GM23338 (cell line): ENCODE measurements at regions not wholly inside any gene's neighbourhood (a gene's known extent, or its start where the extent isn't known, plus 50 kb on each side); places are given as distances from the start of the nearest gene placed in this dataset.

Source experiments
- ATAC-seq: fragments of 200-7000 bp; cut with Tn5 transposase; 3 replicates; pipeline ENCODE4 v1.9.1; 2020
- DNase-seq: peaks from one replicate; pipeline ENCODE4 v3.0.0-alpha.2; 2015; ENCODE audit warnings: low spot score
- H2AFZ ChIP-seq: fragments of 200-600 bp; sonication (generic); 2 replicates; pipeline ENCODE4 v1.8.0; 2016; ENCODE audit warnings: antibody characterized with exemption, mild to moderate bottlenecking, moderate library complexity
- H3F3A ChIP-seq: fragments of 200-600 bp; sonication (generic); replicated peaks from 2 replicates; pipeline ENCODE4 v1.8.0; 2017; ENCODE audit warnings: antibody characterized with exemption, mixed run types, low read depth
- H3K27ac ChIP-seq: fragments of 200-600 bp; sonication (generic); 2 replicates; pipeline ENCODE4 v1.6.1; 2016; ENCODE audit warnings: low read depth
- H3K27me3 ChIP-seq: fragments of 200-600 bp; sonication (generic); 2 replicates; pipeline ENCODE4 v1.8.0; 2016; ENCODE audit warnings: mild to moderate bottlenecking, mixed run types, moderate library complexity; ENCODE audit not compliant: insufficient read depth
- H3K36me3 ChIP-seq: fragments of 200-600 bp; sonication (generic); 2 replicates; pipeline ENCODE4 v1.8.0; 2016; ENCODE audit warnings: mild to moderate bottlenecking; ENCODE audit not compliant: insufficient read depth
- H3K4me1 ChIP-seq: fragments of 200-600 bp; sonication (generic); 2 replicates; pipeline ENCODE4 v1.8.0; 2016; ENCODE audit warnings: mild to moderate bottlenecking, moderate library complexity; ENCODE audit not compliant: insufficient read depth
- H3K4me2 ChIP-seq: fragments of 200-600 bp; sonication (generic); 2 replicates; pipeline ENCODE4 v1.7.1; 2017; ENCODE audit warnings: mixed run types
- H3K4me3 ChIP-seq: fragments of 200-600 bp; sonication (generic); 2 replicates; pipeline ENCODE4 v1.6.1; 2016; ENCODE audit warnings: mixed run types
- H3K79me2 ChIP-seq: fragments of 200-600 bp; sonication (generic); replicated peaks from 2 replicates; pipeline ENCODE4 v1.8.0; 2017; ENCODE audit warnings: mild to moderate bottlenecking; ENCODE audit not compliant: insufficient read depth
- H3K9me2 ChIP-seq: fragments of 200-600 bp; sonication (generic); 2 replicates; pipeline ENCODE4 v1.8.0; 2017; ENCODE audit not compliant: insufficient read depth
- H4K20me1 ChIP-seq: fragments of 200-600 bp; sonication (generic); replicated peaks from 2 replicates; pipeline ENCODE4 v1.8.0; 2017; ENCODE audit warnings: mild to moderate bottlenecking; ENCODE audit not compliant: insufficient read depth
- H3K27ac Mint-ChIP-seq: 2 replicates; pipeline ENCODE4 v1.8.0; 2020; ENCODE audit warnings: inconsistent platforms, mild to moderate bottlenecking, moderate library complexity, mixed read lengths
- H3K27me3 Mint-ChIP-seq: 3 replicates; pipeline ENCODE4 v1.8.0; 2022; ENCODE audit warnings: low read depth, mild to moderate bottlenecking, moderate library complexity, mixed read lengths, inconsistent platforms; ENCODE audit not compliant: insufficient read depth, poor library complexity
- H3K36me3 Mint-ChIP-seq: 3 replicates; pipeline ENCODE4 v1.8.0; 2021; ENCODE audit warnings: low read depth, mild to moderate bottlenecking, inconsistent platforms, moderate library complexity, mixed read lengths
- H3K4me1 Mint-ChIP-seq: 3 replicates; pipeline ENCODE4 v1.8.0; 2020; ENCODE audit warnings: mild to moderate bottlenecking, inconsistent platforms, mixed read lengths
- H3K4me3 Mint-ChIP-seq: 3 replicates; pipeline ENCODE4 v1.8.0; 2021; ENCODE audit warnings: moderate library complexity, mild to moderate bottlenecking, inconsistent platforms, mixed read lengths
- H3K9me3 Mint-ChIP-seq: 3 replicates; pipeline ENCODE4 v1.8.0; 2020; ENCODE audit warnings: moderate library complexity, mild to moderate bottlenecking, inconsistent platforms, mixed read lengths
- EZH2 ChIP-seq: fragments of 200-600 bp; sonication (generic); IDR thresholded peaks from one replicate; pipeline ENCODE4 v1.8.0; 2017; ENCODE audit warnings: antibody characterized with exemption, mild to moderate bottlenecking, low read depth; ENCODE audit not compliant: unreplicated experiment
- EZH2phosphoT487 ChIP-seq: fragments of 200-600 bp; sonication (generic); IDR thresholded peaks from one replicate; pipeline ENCODE4 v1.8.1; 2018; ENCODE audit warnings: antibody characterized with exemption; ENCODE audit not compliant: unreplicated experiment
- JUNB ChIP-seq: IDR thresholded peaks from one replicate; pipeline ENCODE4 v1.6.1; 2016; ENCODE audit warnings: antibody characterized with exemption; ENCODE audit not compliant: unreplicated experiment
- NANOG ChIP-seq: IDR thresholded peaks from 2 replicates; pipeline ENCODE4 v1.6.1; 2016; ENCODE audit warnings: antibody characterized with exemption, borderline replicate concordance
- STAT1 ChIP-seq: IDR thresholded peaks from one replicate; pipeline ENCODE4 v1.6.1; 2016; ENCODE audit warnings: antibody characterized with exemption; ENCODE audit not compliant: unreplicated experiment
- ZNF114 ChIP-seq: fragments of 250-450 bp; sonication (Bioruptor Pico); IDR thresholded peaks from 2 replicates; pipeline ENCODE4 v1.5.0; 2020; ENCODE audit warnings: mild to moderate bottlenecking, moderate library complexity
- ZNF331 ChIP-seq: fragments of 250-450 bp; sonication (Bioruptor Pico); IDR thresholded peaks from 2 replicates; pipeline ENCODE4 v1.5.0; 2020; ENCODE audit warnings: low read depth, mild to moderate bottlenecking, moderate library complexity
- TF ChIP-seq, protein P1 (sequence below): fragments of 250-450 bp; sonication (Bioruptor Pico); IDR thresholded peaks from 2 replicates; pipeline ENCODE4 v1.5.0; 2020; ENCODE audit warnings: mild to moderate bottlenecking, moderate library complexity
- TF ChIP-seq, protein P2 (sequence below): IDR thresholded peaks from one replicate; pipeline ENCODE4 v1.6.1; 2018; ENCODE audit warnings: antibody characterized with exemption; ENCODE audit not compliant: unreplicated experiment
- TF ChIP-seq, protein P3 (sequence below), 2 experiments: fragments of 200-600 bp in 1 of 2; sonication (generic) in 1 of 2; conservative IDR thresholded peaks; 2 replicates each; pipeline versions ENCODE4 v1.5.1 to v1.6.1; 2016 to 2017; ENCODE audit warnings: antibody characterized with exemption in 2 of 2, low read depth in 2 of 2, mild to moderate bottlenecking in 2 of 2, moderate library complexity in 1 of 2
- TF ChIP-seq, protein P4 (sequence below): IDR thresholded peaks from 2 replicates; pipeline ENCODE4 v1.6.1; 2016; ENCODE audit warnings: antibody characterized with exemption

DNA sequence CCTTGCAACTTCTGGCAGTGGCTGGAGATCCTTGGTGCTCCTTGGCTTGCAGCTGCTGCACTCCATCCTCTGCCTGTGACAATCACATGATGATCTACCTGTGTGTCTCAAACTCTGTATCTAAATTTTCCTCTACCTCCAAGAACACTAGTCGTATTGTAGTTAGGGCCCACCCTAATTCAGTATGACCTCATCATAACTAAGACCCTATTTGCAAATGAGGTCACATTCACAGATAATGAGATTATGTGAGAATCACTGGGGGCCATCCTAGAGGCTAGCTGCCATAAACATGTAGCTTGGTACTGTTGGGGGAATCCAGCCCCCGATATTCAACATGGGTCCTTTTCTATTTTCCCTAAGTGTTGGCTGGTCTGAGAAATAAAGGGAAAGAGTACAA is 183.0 kb upstream of the SMLR1 start:
- TF ChIP-seq NANOG (no peak), EZH2 (no peak), ZNF114 (CRISPR knock-in tag) (no peak), EZH2phosphoT487 (no peak), JUNB (no peak), ZNF331 (no peak), STAT1 (no peak)
- TF ChIP-seq, protein P1, sequence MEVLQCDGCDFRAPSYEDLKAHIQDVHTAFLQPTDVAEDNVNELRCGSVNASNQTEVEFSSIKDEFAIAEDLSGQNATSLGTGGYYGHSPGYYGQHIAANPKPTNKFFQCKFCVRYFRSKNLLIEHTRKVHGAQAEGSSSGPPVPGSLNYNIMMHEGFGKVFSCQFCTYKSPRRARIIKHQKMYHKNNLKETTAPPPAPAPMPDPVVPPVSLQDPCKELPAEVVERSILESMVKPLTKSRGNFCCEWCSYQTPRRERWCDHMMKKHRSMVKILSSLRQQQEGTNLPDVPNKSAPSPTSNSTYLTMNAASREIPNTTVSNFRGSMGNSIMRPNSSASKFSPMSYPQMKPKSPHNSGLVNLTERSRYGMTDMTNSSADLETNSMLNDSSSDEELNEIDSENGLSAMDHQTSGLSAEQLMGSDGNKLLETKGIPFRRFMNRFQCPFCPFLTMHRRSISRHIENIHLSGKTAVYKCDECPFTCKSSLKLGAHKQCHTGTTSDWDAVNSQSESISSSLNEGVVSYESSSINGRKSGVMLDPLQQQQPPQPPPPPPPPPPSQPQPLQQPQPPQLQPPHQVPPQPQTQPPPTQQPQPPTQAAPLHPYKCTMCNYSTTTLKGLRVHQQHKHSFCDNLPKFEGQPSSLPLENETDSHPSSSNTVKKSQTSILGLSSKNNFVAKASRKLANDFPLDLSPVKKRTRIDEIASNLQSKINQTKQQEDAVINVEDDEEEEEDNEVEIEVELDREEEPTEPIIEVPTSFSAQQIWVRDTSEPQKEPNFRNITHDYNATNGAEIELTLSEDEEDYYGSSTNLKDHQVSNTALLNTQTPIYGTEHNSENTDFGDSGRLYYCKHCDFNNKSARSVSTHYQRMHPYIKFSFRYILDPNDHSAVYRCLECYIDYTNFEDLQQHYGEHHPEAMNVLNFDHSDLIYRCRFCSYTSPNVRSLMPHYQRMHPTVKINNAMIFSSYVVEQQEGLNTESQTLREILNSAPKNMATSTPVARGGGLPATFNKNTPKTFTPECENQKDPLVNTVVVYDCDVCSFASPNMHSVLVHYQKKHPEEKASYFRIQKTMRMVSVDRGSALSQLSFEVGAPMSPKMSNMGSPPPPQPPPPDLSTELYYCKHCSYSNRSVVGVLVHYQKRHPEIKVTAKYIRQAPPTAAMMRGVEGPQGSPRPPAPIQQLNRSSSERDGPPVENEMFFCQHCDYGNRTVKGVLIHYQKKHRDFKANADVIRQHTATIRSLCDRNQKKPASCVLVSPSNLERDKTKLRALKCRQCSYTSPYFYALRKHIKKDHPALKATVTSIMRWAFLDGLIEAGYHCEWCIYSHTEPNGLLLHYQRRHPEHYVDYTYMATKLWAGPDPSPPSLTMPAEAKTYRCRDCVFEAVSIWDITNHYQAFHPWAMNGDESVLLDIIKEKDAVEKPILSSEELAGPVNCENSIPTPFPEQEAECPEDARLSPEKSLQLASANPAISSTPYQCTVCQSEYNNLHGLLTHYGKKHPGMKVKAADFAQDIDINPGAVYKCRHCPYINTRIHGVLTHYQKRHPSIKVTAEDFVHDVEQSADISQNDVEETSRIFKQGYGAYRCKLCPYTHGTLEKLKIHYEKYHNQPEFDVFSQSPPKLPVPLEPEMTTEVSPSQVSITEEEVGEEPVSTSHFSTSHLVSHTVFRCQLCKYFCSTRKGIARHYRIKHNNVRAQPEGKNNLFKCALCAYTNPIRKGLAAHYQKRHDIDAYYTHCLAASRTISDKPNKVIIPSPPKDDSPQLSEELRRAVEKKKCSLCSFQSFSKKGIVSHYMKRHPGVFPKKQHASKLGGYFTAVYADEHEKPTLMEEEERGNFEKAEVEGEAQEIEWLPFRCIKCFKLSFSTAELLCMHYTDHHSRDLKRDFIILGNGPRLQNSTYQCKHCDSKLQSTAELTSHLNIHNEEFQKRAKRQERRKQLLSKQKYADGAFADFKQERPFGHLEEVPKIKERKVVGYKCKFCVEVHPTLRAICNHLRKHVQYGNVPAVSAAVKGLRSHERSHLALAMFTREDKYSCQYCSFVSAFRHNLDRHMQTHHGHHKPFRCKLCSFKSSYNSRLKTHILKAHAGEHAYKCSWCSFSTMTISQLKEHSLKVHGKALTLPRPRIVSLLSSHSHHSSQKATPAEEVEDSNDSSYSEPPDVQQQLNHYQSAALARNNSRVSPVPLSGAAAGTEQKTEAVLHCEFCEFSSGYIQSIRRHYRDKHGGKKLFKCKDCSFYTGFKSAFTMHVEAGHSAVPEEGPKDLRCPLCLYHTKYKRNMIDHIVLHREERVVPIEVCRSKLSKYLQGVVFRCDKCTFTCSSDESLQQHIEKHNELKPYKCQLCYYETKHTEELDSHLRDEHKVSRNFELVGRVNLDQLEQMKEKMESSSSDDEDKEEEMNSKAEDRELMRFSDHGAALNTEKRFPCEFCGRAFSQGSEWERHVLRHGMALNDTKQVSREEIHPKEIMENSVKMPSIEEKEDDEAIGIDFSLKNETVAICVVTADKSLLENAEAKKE (CRISPR knock-in tag), result no peak
- TF ChIP-seq, protein P2, sequence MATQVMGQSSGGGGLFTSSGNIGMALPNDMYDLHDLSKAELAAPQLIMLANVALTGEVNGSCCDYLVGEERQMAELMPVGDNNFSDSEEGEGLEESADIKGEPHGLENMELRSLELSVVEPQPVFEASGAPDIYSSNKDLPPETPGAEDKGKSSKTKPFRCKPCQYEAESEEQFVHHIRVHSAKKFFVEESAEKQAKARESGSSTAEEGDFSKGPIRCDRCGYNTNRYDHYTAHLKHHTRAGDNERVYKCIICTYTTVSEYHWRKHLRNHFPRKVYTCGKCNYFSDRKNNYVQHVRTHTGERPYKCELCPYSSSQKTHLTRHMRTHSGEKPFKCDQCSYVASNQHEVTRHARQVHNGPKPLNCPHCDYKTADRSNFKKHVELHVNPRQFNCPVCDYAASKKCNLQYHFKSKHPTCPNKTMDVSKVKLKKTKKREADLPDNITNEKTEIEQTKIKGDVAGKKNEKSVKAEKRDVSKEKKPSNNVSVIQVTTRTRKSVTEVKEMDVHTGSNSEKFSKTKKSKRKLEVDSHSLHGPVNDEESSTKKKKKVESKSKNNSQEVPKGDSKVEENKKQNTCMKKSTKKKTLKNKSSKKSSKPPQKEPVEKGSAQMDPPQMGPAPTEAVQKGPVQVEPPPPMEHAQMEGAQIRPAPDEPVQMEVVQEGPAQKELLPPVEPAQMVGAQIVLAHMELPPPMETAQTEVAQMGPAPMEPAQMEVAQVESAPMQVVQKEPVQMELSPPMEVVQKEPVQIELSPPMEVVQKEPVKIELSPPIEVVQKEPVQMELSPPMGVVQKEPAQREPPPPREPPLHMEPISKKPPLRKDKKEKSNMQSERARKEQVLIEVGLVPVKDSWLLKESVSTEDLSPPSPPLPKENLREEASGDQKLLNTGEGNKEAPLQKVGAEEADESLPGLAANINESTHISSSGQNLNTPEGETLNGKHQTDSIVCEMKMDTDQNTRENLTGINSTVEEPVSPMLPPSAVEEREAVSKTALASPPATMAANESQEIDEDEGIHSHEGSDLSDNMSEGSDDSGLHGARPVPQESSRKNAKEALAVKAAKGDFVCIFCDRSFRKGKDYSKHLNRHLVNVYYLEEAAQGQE, result no peak
- TF ChIP-seq, protein P3, sequence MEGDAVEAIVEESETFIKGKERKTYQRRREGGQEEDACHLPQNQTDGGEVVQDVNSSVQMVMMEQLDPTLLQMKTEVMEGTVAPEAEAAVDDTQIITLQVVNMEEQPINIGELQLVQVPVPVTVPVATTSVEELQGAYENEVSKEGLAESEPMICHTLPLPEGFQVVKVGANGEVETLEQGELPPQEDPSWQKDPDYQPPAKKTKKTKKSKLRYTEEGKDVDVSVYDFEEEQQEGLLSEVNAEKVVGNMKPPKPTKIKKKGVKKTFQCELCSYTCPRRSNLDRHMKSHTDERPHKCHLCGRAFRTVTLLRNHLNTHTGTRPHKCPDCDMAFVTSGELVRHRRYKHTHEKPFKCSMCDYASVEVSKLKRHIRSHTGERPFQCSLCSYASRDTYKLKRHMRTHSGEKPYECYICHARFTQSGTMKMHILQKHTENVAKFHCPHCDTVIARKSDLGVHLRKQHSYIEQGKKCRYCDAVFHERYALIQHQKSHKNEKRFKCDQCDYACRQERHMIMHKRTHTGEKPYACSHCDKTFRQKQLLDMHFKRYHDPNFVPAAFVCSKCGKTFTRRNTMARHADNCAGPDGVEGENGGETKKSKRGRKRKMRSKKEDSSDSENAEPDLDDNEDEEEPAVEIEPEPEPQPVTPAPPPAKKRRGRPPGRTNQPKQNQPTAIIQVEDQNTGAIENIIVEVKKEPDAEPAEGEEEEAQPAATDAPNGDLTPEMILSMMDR (conservative IDR thresholded peaks at IDR 0.05; ENCODE audit: low read depth in 2 of 2), result no peak
- TF ChIP-seq, protein P4, sequence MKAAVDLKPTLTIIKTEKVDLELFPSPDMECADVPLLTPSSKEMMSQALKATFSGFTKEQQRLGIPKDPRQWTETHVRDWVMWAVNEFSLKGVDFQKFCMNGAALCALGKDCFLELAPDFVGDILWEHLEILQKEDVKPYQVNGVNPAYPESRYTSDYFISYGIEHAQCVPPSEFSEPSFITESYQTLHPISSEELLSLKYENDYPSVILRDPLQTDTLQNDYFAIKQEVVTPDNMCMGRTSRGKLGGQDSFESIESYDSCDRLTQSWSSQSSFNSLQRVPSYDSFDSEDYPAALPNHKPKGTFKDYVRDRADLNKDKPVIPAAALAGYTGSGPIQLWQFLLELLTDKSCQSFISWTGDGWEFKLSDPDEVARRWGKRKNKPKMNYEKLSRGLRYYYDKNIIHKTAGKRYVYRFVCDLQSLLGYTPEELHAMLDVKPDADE, result no peak
- Mint-ChIP-seq H3K4me3 (no peak overlapping the region), H3K27me3 (no peaks in the 10 kb centered on the region), H3K4me1 (no peaks in the 10 kb centered on the region), H3K36me3 (peaks cover 10% of the 10 kb centered on the region; the same call in 2 of the 3 replicates), H3K9me3 (peaks cover 23% of the 10 kb centered on the region), H3K27ac (no peak overlapping the region)
- Histone ChIP-seq H3F3A (no peaks in the 10 kb centered on the region), H3K4me1 (no peaks in the 10 kb centered on the region), H2AFZ (no peak overlapping the region), H3K4me2 (no peak overlapping the region), H4K20me1 (no peaks in the 10 kb centered on the region), H3K4me3 (no peak overlapping the region), H3K27me3 (no peaks in the 10 kb centered on the region), H3K27ac (no peak overlapping the region), H3K79me2 (no peaks in the 10 kb centered on the region), H3K36me3 (no peaks in the 10 kb centered on the region), H3K9me2 (no peaks in the 10 kb centered on the region)
- ATAC-seq, result no peak
- DNase-seq, result no peak
